Activated CD8-positive, alpha-beta memory T cell treated with anti-CD3 and anti-CD28 coated beads, Interleukin-2, amount 50 U/mL, for 1 hour (primary cell): ENCODE measurements at regions not wholly inside any gene's neighbourhood (a gene's known extent, or its start where the extent isn't known, plus 50 kb on each side); places are given as distances from the start of the nearest gene placed in this dataset.

Source experiments
- DNase-seq: peaks from one replicate; pipeline ENCODE4 v3.0.0-alpha.2; 2020; ENCODE audit errors: extremely low read depth

DNA sequence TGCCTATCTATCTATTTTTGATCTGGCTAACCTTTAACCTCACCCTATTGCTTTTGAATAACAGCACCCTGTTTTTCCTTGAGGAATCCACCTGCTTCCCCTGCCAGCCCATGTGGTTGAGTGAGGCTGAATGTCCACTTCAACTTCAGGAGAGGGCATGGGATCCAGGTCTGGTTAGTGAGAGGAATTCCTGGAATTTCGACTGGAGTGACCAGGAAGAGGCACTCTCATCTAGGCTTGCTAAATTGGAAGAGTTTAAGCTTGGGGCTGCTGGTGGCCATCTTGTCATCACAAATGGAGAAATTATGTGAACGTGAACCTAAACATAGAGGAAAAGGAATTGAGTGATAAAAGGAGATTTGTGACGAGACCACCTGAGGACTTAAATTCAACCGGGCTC lies 322.1 kb downstream of the OSTF1 start:
- DNase-seq, result no peak

DNA sequence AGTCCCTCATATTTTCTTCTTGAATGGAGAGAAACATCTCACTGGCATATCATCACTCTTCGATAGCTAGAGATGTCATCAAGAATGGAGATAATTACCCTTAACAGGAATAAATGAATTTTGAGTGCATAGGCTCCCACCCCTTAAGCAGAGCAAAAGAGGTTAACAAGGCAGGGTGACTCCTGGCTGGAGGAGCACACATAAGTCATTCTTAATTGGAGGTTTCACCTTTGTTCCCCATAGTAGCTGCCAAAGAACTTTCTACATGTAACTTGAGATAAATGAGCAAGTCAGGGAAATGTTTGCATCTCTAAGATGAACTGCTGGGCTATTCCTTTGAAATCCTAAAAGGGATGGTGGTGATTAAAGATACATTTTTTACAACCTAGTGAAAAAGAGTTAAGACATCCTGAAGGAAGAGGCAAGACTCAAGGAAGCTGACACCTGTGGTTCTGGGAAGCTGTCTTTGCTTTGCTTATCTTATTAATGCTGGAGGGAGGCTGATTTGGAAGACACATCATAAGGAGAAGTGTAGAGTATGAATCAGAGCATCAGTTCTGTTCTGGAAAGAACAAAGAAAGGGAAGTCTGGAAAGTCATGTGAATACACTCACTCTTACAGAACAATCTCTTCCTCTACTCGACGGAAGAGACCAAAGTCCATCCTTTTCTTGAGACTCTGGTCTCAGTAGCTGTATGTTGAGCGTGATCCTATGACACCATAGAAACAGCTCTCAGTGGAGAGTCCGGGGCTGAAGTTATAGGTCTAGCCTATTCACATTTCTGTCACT lies 326.3 kb downstream of the OSTF1 start:
- no peak for DNase-seq

GRCh38 chr9:75417471-75417870 lies 329.2 kb downstream of the OSTF1 start:
- no peak for DNase-seq

DNA sequence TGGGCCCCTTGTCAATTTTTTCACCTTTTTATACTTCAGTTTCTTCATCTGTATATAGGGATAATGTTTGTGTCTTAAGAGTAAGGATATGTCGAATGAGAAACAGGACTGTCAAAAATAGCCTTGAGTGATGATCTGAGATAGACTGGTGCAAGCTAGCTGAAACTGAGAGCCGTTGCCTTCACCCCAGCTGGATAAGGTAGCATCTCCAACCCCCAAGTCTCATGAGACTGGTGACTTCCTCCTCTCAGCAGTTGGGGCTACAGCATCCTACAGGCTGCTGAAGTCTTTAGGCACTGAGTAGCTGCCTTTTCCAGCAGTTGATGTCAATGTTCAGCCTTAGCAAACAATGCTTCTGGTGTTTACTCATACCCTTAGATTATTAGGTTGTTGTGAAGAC lies 330.2 kb downstream of the OSTF1 start:
- DNase-seq, result no peak

DNA sequence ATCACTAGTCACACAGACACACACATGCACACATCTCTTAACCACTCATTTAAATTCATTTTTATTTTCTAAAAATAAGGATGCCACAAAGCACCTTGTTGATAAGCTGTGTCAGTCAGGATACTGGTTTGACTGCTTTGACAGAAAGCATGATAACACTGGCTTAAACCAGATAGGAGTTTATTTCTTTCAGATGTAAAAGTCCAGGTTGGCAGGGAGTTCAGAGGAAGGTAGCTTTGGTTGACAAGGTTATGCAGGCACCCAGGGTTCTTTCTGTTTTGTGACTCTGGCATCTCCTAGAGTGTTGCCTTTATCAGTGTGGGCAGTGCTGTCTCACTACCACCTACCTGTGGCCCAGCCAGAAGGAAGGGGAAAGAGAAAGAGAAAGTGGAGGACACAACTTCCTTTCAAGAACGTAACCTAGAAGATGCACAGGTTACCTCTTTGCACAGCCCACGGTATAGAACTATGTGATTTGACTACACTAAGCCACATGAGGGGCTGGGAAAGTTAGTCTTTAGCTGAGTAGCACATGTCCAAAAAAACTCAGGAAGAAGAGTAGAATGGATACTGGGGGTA lies 334.7 kb downstream of the OSTF1 start:
- DNase-seq, result no peak

GRCh38 chr9:75429531-75430475 lies 341.5 kb downstream of the OSTF1 start:
- no peak for DNase-seq

DNA sequence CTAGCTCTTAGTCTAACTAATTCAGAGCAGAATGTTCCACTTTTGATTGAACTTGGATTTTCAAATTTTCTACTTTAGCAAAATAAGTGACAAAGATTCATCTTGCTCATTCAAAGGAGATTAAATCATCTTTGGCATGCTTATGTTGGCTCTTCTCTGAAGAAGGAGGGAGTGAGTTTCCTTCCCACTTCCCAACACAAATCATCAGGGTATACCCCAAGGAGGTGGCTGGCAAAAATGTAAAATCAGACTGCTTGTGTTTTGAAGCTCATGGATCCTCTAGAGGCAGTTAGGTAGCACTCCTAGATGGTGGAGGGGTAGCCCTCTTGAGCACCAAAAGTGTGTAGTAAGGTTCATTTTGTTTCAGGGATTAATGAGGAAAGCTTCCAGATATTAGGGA lies 343.1 kb downstream of the OSTF1 start:
- DNase-seq, result no peak

DNA sequence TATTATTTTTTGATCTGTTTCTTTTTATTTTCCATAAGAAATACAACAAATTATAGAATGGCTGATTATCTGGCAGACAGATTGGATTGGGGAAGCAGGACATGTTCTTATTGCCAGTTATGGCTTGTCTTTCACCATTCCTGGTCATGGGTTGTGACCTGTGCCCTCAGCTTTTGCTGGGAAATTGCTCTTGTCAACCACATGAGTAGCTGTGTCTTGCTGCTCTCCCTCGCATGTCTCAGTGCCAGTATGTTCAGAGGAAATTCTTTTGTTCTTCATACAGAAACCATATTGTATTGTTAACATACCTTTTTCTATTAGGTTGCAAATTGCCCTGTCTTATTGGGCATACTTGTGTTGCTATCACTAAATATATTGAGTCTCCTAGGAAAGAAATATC lies 344.1 kb downstream of the OSTF1 start:
- DNase-seq, result no peak

DNA sequence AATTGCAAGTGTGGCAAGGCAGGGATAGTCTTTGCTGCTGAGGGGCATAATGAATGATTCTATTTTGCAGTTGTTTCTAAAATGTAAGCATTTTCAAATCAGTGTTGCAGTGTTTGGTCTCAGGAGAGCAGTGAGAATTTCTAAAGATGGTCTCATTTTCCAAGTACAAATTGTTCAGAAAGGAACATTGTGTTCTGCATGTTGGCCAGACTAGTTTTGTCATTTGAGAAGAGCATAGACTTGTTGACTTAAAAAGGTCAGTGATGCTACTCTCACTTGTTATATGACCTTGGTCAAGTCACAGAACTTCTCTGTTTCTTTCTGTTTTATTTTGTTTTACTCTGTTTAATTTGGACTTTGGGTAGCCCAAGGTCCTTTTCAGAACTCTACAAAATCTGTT lies 344.6 kb downstream of the OSTF1 start:
- DNase-seq, result no peak

DNA sequence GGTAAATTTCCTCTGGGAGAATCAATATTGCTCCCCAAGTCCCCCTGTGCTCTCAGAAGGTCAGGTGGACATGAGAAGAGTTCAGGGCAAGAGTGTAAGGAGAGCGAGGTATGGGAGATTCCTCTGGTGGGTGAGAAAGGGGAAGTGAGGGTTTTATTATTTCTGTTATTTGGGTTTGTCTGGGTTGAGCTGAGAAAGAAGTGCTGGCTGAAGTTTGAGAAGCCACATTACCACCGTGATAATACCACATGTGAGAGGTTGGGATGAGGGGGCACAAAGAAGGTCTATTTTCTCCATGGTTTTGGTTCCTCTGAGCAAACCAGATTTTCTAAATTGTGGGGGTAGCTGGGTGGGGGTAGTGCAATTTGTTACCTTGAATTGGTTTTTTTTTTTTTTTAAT lies 350.4 kb downstream of the OSTF1 start:
- no peak for DNase-seq

GRCh38 chr9:75440914-75441313 lies 352.6 kb downstream of the OSTF1 start:
- DNase-seq, result no peak

GRCh38 chr9:75445144-75445543 lies 356.8 kb downstream of the OSTF1 start:
- no peak for DNase-seq

- DNase-seq, result no peak
Measured at GRCh38 chr9:75447281-75447680, 359.0 kb downstream of the OSTF1 start.

DNA sequence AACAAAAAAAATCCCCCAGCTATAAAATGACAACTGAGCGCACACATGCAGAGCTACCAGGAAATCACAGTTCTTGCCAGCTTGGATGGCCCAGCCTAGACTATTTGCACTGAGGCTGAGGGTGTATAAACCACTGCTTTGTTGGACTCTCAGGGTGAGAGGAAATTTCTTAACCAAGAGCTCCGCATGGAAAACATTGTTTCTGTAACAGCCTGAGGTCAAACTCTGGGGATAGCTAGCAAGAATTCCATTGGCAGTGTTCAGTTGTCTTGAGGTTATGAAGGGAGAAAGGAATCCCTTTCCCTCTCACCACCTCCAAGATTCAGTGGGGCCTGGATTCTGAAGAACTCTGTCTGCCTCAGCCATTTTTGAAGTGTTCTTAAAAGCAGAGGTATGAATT lies 360.0 kb downstream of the OSTF1 start:
- DNase-seq, result no peak

DNA sequence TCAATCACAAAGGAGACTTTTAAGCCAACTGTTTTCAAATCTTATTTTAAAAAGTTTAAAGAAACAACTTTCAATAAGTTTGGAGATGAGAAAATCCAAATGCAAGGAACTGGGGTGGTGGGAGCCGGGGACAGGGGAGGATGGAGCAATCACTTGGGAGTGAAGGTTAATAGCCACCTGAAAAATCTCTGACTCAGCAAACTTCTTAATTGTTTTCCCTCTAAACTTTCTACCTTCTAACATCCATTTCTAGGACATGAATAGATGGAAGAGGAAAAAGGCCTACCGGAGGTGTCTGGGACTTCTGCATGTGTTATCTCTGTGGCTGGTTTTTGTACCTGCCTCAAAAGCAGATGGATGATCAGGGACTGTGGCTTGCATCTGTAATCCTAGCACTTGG lies 360.6 kb downstream of the OSTF1 start:
- no peak for DNase-seq

DNA sequence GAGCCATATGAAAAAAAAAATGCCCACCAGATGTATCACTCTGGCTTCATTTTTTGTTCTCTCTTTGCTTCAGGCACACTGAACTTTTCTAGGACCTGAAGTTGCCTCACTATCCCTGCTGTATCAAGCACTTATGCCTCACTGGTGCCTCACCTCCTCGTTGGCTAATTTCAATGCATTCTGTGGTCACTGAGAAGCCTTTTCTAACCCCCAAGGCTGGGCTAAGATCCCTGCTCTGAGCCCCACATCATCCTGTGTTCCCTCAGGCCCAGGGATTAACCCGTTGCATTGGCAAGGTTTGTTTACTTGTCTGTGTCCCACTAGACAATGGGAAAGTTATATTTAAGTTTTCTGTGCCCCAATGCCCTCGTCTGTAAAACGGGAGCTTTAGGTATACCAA lies 362.7 kb downstream of the OSTF1 start:
- DNase-seq, result no peak

GRCh38 chr9:75451505-75451904 lies 363.2 kb downstream of the OSTF1 start:
- DNase-seq, result no peak

DNA sequence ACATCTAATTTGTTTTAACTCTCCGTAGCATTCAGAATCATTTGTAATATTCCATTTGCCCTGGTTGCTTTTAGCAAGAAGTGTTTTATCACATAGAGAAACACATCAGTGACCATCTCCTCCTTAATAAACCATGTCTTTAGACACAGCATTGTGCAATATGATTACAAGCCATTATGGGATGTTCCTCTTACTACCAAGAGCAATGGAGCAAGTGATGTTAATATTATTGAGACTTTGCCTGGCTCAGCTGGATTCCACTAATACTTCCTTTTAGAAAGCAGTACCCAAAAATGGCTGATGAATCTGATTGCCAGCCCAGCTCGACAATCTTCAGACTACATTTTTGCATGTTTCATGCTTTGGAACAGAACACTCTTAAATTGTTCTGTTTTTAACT lies 364.2 kb downstream of the OSTF1 start:
- no peak for DNase-seq

DNA sequence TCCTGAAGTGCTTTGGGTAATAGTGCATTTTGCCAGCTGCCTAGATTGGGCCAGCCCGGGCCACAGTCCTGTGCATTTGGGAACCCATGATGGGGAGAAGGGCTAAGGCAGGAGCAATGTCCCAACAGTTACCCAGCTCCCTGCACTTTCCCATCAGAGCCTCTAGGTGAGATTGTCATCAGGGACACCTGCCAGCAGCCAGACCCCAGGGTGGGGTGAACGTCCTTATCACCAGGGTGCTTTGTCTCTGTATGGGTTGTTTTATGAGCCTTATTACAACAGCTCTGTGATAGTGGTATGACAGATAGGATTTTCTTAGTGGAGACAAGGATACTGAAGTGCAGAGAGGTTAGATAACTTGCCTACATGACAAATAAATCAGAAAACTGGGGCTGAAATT lies 365.7 kb downstream of the OSTF1 start:
- no peak for DNase-seq

GRCh38 chr9:75454891-75455290 lies 366.6 kb downstream of the OSTF1 start:
- DNase-seq, result no peak

DNA sequence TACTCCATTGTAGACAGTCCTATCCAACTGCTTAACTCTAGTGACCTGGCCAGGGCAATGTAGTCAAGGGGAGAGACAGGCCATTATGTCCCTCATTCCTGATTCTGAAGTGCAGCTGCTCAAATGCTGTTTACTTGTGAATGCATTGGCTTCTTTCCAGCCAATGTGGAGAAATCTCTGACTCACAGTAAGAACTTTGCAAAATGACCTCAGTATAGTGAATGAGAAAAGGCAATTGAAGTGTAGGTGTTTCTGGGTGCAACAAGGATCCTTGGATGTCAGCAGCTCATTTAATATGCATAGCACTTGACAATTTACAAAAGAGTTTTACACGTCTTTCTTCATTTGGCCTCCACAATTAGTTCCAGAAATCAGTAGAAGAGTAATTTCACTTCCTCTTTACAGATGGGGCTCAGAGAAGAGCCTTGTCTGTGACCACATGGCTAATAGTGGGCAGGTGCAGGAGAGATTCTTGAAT lies 367.2 kb downstream of the OSTF1 start:
- no peak for DNase-seq

GRCh38 chr9:75456698-75457097 lies 368.4 kb downstream of the OSTF1 start:
- no peak for DNase-seq
